MM.1S (cell line): ENCODE measurements at regions not wholly inside any gene's neighbourhood (a gene's known extent, or its start where the extent isn't known, plus 50 kb on each side); places are given as distances from the start of the nearest gene placed in this dataset.

Experiments used
- CTCF ChIP-seq: fragments of 300-600 bp; sonication (generic); IDR thresholded peaks from 2 replicates; pipeline ENCODE4 v1.5.1; 2016; ENCODE audit warnings: antibody characterized with exemption, low read length, mixed read lengths
- EZH2 ChIP-seq: fragments of 300-600 bp; sonication (generic); optimal IDR thresholded peaks from 2 replicates; pipeline ENCODE3; 2017; ENCODE audit warnings: low read depth, mild to moderate bottlenecking, antibody characterized with exemption, low read length, mixed read lengths
- EZH2phosphoT487 ChIP-seq: fragments of 300-600 bp; sonication (generic); IDR thresholded peaks from 2 replicates; pipeline ENCODE4 v1.6.1; 2018; ENCODE audit warnings: antibody characterized with exemption, low read length

DNA sequence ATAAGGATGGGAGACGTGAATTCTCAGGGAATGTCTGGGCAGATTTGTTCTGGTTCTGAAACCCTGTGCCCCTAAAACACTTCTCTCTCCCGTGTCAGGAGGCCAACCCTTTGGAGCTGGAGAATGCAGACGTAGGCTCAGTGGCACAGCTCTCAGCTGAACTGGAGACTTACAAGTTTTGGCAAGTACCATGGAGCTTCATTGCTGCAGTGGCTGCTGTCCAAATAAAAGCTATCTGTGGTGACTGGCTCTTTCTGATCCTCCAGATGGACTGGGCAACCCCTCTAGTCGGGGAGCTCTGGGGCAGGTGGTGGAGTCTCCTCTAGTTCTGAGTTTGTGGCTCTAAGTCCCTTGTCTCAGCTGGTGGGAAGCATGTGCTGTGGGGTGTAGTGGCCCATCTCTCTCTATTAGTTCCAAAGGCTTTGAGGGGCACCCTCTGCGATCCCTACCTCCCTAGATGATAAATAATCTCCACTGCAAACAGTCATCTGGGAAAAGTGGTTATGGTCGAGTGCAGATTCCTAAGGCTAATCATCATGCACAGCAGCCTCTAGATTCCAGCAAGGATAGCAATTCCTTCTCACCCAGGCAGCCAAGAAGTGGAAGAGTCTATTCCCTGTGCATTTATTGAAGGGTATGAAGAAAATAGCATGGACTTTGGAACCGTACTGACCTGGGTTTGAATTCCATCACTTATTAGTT is 204.2 kb upstream of the KLF4 start:
- no peak for TF ChIP-seq CTCF
- no peak for TF ChIP-seq EZH2
- no peak for TF ChIP-seq EZH2phosphoT487
